GM18870 (cell line): ENCODE measurements at regions not wholly inside any gene's neighbourhood (a gene's known extent, or its start where the extent isn't known, plus 50 kb on each side); places are given as distances from the start of the nearest gene placed in this dataset.

Source experiments
- ATAC-seq: cut with Tn5 transposase; IDR thresholded peaks from one replicate; pipeline ENCODE4 v1.9.1; 2021; ENCODE audit warnings: moderate library complexity; ENCODE audit not compliant: unreplicated experiment

- no peak for ATAC-seq
Observed at GRCh38 chr18:23384778-23385736, 68.0 kb upstream of the RIOK3 start.

GRCh38 chr18:23386317-23386716 is 66.8 kb upstream of the RIOK3 start:
- ATAC-seq = no peak

GRCh38 chr18:23387265-23387664 is 65.8 kb upstream of the RIOK3 start:
- no peak for ATAC-seq

GRCh38 chr18:23388357-23388756 is 64.7 kb upstream of the RIOK3 start:
- ATAC-seq = no peak

- ATAC-seq = no peak
Observed at GRCh38 chr18:23391156-23391555, 61.9 kb upstream of the RIOK3 start.

- ATAC-seq = no peak
Observed at GRCh38 chr18:23397907-23398306, 55.2 kb upstream of the RIOK3 start.

GRCh38 chr18:23398401-23398800 is 54.7 kb upstream of the RIOK3 start:
- no peak for ATAC-seq

GRCh38 chr18:23399067-23399466 is 54.0 kb upstream of the RIOK3 start:
- ATAC-seq = no peak

- no peak for ATAC-seq
Observed at GRCh38 chr18:23400918-23401317, 52.2 kb upstream of the RIOK3 start.

GRCh38 chr18:23401400-23402347 is 51.4 kb upstream of the RIOK3 start:
- ATAC-seq = no peak
